ENCODE measurements at regions not wholly inside any gene's neighbourhood (a gene's known extent, or its start where the extent isn't known, plus 50 kb on each side); places are given as distances from the start of the nearest gene placed in this dataset.
A peak's percentile ranks its signal among the peaks of the same experiment; 100 is the strongest.

DNA sequence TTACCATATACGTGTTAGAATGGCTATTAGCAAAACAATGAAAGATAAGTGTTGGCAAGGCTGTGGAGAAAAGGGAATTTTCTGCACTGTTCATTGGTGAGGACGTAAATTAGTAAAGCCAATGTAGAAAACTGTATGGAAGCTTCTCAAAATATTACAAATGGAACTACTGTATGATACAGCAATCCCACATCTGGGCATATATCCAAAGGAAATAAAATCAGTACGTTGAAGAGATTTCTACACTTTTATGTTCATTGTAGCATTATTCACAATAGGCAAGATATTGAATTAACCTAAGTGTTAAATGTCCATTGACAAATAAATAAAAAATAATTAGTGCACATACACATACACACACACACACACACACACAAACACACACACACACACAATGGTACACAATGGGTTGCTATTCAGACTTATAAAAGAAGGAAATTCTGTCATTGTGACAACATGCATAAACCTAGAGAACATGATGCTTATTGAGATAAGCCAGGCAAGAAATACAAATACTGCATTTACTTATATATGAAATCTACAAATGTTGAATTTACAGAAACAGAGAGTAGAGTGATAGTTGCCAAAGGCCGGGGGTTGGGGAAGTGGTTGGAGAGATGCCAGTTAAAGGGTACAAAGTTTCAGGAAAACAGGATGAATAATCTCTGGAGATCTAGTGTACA, 565.8 kb upstream of the LRRC4C start:
- H3K79me2 ChIP-seq (ENCODE audit: insufficient read depth, low read length), result no peaks in the 10 kb centered on the region
- no peak overlapping the region for H3K4me2 ChIP-seq (ENCODE audit: low read length)
- no peak overlapping the region for H2AFZ ChIP-seq (ENCODE audit: low read depth, low read length)
- H3K9me3 Mint-ChIP-seq (ENCODE audit: unreplicated experiment), result peaks cover 2% of the 10 kb centered on the region
- TF ChIP-seq, protein P1, sequence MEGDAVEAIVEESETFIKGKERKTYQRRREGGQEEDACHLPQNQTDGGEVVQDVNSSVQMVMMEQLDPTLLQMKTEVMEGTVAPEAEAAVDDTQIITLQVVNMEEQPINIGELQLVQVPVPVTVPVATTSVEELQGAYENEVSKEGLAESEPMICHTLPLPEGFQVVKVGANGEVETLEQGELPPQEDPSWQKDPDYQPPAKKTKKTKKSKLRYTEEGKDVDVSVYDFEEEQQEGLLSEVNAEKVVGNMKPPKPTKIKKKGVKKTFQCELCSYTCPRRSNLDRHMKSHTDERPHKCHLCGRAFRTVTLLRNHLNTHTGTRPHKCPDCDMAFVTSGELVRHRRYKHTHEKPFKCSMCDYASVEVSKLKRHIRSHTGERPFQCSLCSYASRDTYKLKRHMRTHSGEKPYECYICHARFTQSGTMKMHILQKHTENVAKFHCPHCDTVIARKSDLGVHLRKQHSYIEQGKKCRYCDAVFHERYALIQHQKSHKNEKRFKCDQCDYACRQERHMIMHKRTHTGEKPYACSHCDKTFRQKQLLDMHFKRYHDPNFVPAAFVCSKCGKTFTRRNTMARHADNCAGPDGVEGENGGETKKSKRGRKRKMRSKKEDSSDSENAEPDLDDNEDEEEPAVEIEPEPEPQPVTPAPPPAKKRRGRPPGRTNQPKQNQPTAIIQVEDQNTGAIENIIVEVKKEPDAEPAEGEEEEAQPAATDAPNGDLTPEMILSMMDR (IDR thresholded peaks at IDR 0.05; ENCODE audit: insufficient read depth, low read depth, low read length), result no peak
- no peak for TF ChIP-seq EZH2 (IDR thresholded peaks at IDR 0.05; ENCODE audit: insufficient read depth, low read length)
- no peaks in the 10 kb centered on the region for H4K20me1 ChIP-seq (ENCODE audit: insufficient read depth, low read length)
- no peaks in the 10 kb centered on the region for H3K4me1 Mint-ChIP-seq (ENCODE audit: low read depth, unreplicated experiment)
- H3K4me3 Mint-ChIP-seq (ENCODE audit: unreplicated experiment), result no peak overlapping the region
- no peak overlapping the region for H3K9ac ChIP-seq (ENCODE audit: low read length)
- H3K9me3 ChIP-seq (ENCODE audit: insufficient read depth, low read depth, low read length), result no peaks in the 10 kb centered on the region
- H3K27ac ChIP-seq (ENCODE audit: low read depth, low read length), result no peak overlapping the region
- no peaks in the 10 kb centered on the region for H3K36me3 Mint-ChIP-seq (ENCODE audit: low read depth, unreplicated experiment)
- no peaks in the 10 kb centered on the region for H3K36me3 ChIP-seq (ENCODE audit: insufficient read depth, low read length)
- H3K27me3 Mint-ChIP-seq (ENCODE audit: low read depth, unreplicated experiment), result no peaks in the 10 kb centered on the region
- no peaks in the 10 kb centered on the region for H3K27me3 ChIP-seq (ENCODE audit: insufficient read depth, low read length)
- no peak overlapping the region for H3K27ac Mint-ChIP-seq (ENCODE audit: unreplicated experiment)
- no peak overlapping the region for H3K4me3 ChIP-seq (ENCODE audit: insufficient read depth, low read depth, low read length)
- H3K4me1 ChIP-seq (ENCODE audit: insufficient read depth, low read length), result no peaks in the 10 kb centered on the region
- peak; percentile 43 for DNase-seq (ENCODE audit: low read depth)
- FAIRE-seq, result no peak

DNA sequence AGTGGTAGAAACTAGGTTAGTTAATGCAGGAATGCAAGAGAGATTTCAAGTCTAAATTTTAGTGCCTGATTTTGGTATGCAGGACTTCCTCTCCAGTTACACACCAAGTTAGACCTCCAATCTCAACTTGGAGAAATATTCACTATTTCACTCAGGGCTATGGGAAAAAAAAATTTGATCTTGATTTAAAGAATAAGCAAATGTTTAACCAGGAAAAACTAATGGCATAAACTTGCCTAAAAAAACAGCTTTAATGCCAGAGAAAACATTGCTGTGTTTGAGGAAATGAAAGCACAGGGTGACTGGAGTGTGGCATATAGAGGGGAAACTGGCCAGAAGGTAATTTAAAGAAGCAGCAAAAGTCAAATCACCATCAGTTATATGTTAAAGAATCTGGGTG, 575.4 kb upstream of the LRRC4C start:
- Mint-ChIP-seq H3K27ac (ENCODE audit: unreplicated experiment) (no peak overlapping the region), H3K4me1 (ENCODE audit: low read depth, unreplicated experiment) (no peaks in the 10 kb centered on the region), H3K27me3 (ENCODE audit: low read depth, unreplicated experiment) (no peaks in the 10 kb centered on the region), H3K4me3 (ENCODE audit: unreplicated experiment) (no peak overlapping the region), H3K9me3 (ENCODE audit: unreplicated experiment) (no peaks in the 10 kb centered on the region), H3K36me3 (ENCODE audit: low read depth, unreplicated experiment) (no peaks in the 10 kb centered on the region)
- Histone ChIP-seq H3K4me3 (ENCODE audit: insufficient read depth, low read depth, low read length) (no peak overlapping the region), H3K79me2 (ENCODE audit: insufficient read depth, low read length) (no peaks in the 10 kb centered on the region), H3K36me3 (ENCODE audit: insufficient read depth, low read length) (no peaks in the 10 kb centered on the region), H3K27me3 (ENCODE audit: insufficient read depth, low read length) (no peaks in the 10 kb centered on the region), H4K20me1 (ENCODE audit: insufficient read depth, low read length) (no peaks in the 10 kb centered on the region), H3K4me1 (ENCODE audit: insufficient read depth, low read length) (peaks cover 3% of the 10 kb centered on the region), H3K4me2 (ENCODE audit: low read length) (no peak overlapping the region), H3K27ac (ENCODE audit: low read depth, low read length) (no peak overlapping the region), H3K9ac (ENCODE audit: low read length) (no peak overlapping the region), H3K9me3 (ENCODE audit: insufficient read depth, low read depth, low read length) (no peaks in the 10 kb centered on the region), H2AFZ (ENCODE audit: low read depth, low read length) (no peak overlapping the region)
- no peak for FAIRE-seq
- TF ChIP-seq EZH2 (IDR thresholded peaks at IDR 0.05; ENCODE audit: insufficient read depth, low read length), result no peak
- DNase-seq (ENCODE audit: low read depth), result no peak

DNA sequence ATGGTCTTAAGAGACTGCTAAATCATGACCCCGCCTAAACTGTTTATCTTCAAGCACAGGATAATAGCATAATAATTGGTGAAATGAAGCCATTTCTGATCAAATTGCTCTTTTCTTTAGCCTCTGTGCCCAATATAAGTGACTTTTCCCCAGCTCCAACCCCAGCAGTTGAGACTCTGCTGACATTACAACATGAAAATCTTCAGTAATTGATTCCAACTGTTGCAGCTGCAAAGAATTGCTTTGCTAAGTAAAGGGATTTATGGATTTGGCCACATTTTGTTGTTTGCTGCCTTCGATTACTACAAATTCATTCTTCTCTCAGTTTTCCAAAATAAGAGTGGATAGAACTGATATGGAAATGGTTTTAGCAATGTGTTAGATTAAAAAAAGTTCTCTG, 576.7 kb upstream of the LRRC4C start:
- Mint-ChIP-seq H3K4me3 (ENCODE audit: unreplicated experiment) (no peak overlapping the region), H3K4me1 (ENCODE audit: low read depth, unreplicated experiment) (no peaks in the 10 kb centered on the region), H3K9me3 (ENCODE audit: unreplicated experiment) (no peaks in the 10 kb centered on the region), H3K27me3 (ENCODE audit: low read depth, unreplicated experiment) (no peaks in the 10 kb centered on the region), H3K36me3 (ENCODE audit: low read depth, unreplicated experiment) (no peaks in the 10 kb centered on the region), H3K27ac (ENCODE audit: unreplicated experiment) (no peak overlapping the region)
- Histone ChIP-seq H3K4me1 (ENCODE audit: insufficient read depth, low read length) (peaks cover 3% of the 10 kb centered on the region), H3K9me3 (ENCODE audit: insufficient read depth, low read depth, low read length) (no peaks in the 10 kb centered on the region), H3K4me3 (ENCODE audit: insufficient read depth, low read depth, low read length) (no peak overlapping the region), H4K20me1 (ENCODE audit: insufficient read depth, low read length) (no peaks in the 10 kb centered on the region), H3K27ac (ENCODE audit: low read depth, low read length) (no peak overlapping the region), H2AFZ (ENCODE audit: low read depth, low read length) (no peak overlapping the region), H3K36me3 (ENCODE audit: insufficient read depth, low read length) (no peaks in the 10 kb centered on the region), H3K4me2 (ENCODE audit: low read length) (no peak overlapping the region), H3K27me3 (ENCODE audit: insufficient read depth, low read length) (no peaks in the 10 kb centered on the region), H3K9ac (ENCODE audit: low read length) (no peak overlapping the region), H3K79me2 (ENCODE audit: insufficient read depth, low read length) (no peaks in the 10 kb centered on the region)
- TF ChIP-seq EZH2 (IDR thresholded peaks at IDR 0.05; ENCODE audit: insufficient read depth, low read length), result no peak
- TF ChIP-seq, protein P1 (IDR thresholded peaks at IDR 0.05; ENCODE audit: insufficient read depth, low read depth, low read length), result no peak
- DNase-seq (ENCODE audit: low read depth), result no peak
- FAIRE-seq, result no peak
